ENCODE measurements at regions not wholly inside any gene's neighbourhood (a gene's known extent, or its start where the extent isn't known, plus 50 kb on each side); places are given as distances from the start of the nearest gene placed in this dataset.
A peak's percentile ranks its signal among the peaks of the same experiment; 100 is the strongest.

GRCh38 chr12:108043286-108043685, 85.8 kb upstream of the WSCD2 start:
- DNase-seq: peak; percentile 9

- DNase-seq: no peak
Measured at GRCh38 chr12:108043750-108044533, 85.1 kb upstream of the WSCD2 start.

DNA sequence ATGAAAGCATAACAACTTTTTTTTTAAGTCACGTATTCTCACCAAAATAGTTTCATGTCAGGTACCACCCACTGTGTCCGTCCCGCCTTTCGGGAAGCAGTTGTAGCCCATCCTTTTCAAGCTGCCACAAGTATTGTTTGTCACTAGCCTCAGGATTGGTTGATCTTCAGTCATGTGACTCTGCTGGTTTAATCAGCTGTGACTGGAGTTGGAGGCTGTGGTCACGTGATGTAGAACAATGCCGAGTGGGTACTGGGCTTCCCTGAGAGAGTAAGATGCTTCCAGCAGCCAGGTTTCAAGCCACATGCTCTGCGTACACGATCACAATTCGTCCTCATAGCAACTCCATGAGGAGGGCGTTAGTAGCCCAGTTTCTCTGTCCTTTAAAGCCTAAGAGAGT, 83.0 kb upstream of the WSCD2 start:
- DNase-seq: no peak

DNA sequence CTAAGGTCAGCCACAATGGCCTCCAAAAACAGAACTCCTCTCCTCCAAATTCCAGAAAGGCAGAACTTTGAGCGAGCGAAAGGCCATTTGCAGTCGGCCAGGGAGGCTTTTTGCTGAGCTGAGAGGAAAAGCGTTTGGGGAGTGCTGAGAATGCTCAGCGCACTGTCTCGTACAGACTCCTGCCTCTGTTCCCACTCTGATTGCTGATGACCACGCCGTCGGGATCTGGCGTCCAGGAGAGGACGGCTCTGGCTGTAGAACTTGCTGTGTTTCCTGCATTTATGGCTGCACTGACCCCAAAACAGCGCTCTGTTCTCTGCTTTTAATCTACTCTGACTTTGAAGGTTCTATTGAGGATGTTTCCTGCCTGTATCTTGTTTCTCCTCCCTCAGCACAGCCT, 82.4 kb upstream of the WSCD2 start:
- no peak for DNase-seq

- no peak for DNase-seq
Measured at GRCh38 chr12:108047071-108047550, 82.0 kb upstream of the WSCD2 start.

DNA sequence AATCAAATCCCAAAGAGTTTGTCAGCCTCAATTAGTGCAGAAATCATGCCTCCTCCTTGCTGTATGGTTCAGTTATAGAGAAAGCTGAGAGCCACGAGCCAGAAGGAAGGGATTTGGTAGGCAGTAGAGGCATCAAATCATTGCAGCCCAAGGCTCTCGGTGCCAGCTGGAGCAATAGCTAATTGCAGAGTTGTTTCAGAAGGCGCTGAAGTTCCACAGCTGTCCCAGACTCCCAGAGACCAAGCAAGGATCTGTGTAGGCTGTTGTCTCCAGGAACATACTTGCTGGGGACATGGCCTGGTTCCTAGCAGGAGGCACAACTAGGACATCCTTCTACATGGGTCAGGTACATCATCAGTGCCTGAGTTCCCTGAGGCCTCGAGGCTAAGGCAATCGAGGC, 80.4 kb upstream of the WSCD2 start:
- no peak for DNase-seq

DNA sequence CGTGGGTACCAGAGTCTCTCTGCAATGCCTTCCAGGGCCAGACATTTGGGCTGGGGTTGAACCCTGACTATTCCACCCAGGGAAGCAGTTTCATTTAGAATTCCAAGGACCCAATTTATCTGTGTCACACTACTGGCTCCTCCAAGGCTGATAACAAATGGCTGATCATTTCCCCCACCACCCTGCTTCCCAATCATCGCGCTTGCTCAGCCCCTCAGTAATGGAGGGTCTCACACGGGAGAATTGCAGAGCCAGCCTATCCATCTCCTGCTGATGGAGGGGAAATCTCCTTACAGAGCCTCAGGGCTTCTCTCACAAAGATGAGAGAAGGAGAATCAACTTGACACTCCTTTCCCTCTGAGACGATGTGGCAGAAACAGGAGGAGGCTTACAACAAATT, 78.4 kb upstream of the WSCD2 start:
- no peak for DNase-seq

GRCh38 chr12:108052260-108052659, 76.8 kb upstream of the WSCD2 start:
- no peak for DNase-seq

DNA sequence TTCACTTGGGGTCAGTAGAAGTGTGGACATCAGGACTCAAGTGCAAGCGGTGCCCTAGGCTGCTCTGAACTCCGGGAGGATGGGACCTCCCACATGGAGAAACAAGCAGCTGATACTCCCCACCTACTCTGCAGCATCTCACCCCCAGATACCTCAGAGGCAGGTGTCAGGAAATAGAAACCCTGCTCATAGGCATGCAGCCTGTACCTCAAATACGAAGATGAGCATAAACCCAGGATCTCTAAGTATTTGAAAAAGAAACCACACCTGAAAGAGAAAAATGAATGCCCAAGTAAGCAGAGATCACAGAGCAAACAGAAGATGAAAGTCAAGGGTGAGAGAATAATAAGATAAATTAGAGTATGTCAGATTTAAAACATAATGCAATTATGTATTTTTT, 75.6 kb upstream of the WSCD2 start:
- DNase-seq: no peak

DNA sequence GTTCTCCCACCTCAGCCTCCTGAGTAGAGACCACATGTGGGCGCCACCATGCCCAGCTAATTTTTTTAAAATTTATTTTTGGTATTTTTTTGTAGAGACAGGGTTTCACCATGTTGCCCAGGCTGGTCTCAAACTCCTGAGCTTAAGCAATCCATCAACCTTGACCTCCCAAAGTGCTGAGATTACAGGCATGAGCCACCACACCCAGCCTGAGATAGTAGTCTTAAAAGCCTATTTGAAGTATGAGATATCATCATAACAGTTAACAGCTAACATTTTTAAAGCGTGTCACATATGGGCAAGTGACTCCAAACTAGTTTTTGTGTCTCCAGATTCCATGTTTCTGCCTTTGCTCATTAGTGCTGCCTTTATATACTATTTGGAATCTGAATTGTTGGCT, 74.6 kb upstream of the WSCD2 start:
- DNase-seq: no peak

DNA sequence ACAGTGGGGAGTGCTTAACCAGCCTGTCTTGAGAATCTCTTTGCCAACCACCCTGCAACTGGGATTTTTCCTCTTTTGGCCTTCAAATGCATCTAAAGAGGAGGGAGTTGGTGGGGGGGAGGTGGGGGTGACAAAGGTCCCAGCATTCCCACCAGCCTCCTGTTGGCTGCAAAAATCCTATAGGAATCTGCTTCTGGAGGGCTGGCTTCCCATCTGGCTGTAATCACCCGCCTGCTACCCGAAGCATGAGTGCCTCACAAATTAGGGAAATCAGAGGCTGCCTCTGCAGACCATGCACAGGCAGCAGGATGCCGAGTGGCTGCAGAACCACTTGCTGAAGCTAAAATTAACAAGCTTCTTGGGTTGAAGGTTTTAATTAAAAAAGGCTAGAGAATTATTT, 73.9 kb upstream of the WSCD2 start:
- no peak for DNase-seq

- no peak for DNase-seq
Measured at GRCh38 chr12:108060067-108060466, 69.0 kb upstream of the WSCD2 start.

DNA sequence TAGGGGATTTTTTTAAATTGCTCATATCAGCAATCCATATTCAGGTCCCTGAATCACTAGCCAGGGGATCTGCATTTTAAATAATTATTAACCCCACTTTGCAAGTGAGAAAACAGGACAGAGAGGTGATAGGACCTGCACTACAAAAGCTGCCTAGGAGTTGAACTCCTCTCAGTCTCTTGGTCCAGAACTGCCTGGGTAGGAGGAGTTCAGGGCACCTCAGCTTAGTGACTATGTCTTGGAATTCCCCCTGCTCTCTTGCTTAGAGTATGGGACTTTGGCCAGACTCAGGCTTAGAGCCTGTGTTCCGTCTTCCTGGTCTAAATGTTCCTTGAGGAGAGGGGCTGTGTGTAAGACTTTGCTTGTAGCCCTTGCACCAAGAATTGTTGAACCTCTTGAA, 68.2 kb upstream of the WSCD2 start:
- DNase-seq: no peak

- DNase-seq: no peak
Measured at GRCh38 chr12:108063192-108063591, 65.9 kb upstream of the WSCD2 start.

DNA sequence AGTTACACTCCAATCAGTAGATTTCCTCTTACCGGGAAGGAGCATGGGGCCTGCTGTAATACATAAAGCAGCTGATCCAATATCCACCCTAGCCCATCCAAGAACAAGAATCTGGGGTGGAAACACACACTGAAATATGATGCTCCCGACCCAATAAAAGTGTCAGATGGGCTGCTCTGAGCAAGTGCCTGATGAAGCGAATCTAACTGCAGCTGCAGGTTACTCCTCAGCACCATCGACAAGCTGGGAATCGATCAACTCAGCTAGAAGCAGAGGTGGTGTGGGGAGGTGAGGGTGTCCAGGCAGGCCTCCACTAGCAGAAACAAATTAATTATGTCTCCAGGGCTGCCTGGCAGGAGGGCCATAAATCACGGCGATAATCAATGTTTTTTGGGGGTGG, 64.0 kb upstream of the WSCD2 start:
- no peak for DNase-seq

DNA sequence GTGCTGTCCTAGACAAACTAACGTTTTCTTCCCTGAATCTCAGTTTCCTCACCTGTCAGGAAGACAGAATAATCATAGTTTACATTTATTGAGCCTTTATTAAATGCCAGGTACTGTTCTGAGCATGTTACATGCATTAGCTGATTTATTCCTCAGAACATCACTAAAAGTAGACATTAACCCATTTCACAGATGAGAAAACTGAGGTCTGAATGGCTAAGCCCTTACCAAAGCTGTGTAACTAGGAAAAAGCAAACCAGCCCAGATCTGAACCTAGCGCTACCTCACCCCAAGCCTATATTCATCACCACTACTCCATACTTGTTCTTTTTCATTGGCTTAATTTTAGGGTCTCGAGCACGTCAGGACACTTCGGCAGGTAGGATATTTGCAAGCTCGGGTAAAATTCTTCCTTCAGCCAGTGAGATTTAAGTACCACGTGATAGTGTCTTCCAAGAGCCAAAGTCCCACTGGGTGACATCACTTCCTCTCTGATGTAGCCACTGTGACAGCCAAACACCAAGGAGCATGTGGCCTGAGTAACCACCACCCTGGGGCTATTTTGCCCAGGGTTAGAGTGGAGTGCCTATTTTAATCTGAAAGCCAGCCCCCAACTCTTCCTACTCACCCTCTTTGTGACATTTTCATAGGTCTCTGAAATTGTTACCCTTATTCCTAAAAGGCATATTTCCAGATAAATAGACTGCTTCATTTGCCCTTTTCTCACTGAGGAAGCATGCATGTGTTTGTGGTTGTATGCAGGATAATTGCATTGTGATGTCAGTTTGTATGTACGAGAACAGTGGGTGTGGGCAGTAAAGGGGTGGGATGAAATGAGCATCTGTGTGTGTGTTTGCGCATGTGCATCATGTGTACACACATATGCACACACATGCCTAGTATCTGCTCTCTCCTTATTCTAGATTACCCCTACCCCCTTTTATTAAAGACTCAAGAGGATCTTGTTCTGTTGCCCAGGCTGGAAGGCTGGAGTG, 62.2 kb upstream of the WSCD2 start:
- no peak for DNase-seq

- DNase-seq: no peak
Measured at GRCh38 chr12:108069651-108070165, 59.4 kb upstream of the WSCD2 start.

DNA sequence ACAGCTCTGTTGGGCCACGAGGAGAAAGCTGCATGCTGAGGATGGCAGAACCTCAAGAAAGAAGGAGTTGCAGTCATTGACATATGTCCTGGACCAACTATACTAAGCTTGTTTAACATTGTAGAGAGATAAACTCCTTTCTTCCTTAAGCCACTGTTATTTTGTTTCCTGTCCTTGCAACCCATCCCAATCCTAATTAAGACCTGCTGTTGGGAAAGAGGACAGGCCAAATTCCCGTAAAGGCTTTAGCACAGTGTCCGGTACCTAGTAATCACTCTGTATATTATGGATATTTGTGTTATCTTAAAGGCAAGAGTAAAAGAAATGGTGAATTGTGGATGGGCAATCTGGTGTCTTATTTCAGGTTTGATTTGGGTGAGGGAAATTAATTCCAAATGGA, 53.5 kb upstream of the WSCD2 start:
- DNase-seq: no peak

- no peak for DNase-seq
Measured at GRCh38 chr12:108076556-108076955, 52.5 kb upstream of the WSCD2 start.

DNA sequence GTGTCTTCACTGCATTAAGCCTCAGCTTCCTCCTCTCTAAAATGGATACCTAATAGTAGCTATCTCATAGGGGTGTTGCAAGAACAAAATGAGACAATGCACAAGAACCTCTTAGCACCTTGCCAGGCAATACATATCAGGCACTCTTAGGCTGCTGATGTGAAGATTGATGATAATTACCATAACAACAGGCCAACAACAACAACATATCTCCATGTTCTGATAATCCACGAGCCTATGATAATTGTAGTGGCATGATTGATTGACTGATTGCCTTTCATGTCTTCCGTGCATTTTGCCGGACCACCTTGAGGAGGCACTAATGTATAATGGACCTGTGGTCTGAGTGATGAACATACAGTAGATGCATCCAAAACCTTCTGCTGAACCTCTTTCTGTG, 50.7 kb upstream of the WSCD2 start:
- DNase-seq: no peak

Data from NCI-H2029 (cell line).